Ishikawa (cell line): ENCODE measurements at regions not wholly inside any gene's neighbourhood (a gene's known extent, or its start where the extent isn't known, plus 50 kb on each side); places are given as distances from the start of the nearest gene placed in this dataset.

ENCODE experiments used
- CEBPB ChIP-seq: IDR thresholded peaks from 2 replicates; pipeline ENCODE4 v1.6.1; 2012
- CREB1 ChIP-seq: IDR thresholded peaks from 2 replicates; pipeline ENCODE4 v1.6.1; 2012; ENCODE audit warnings: low read depth
- EGR1 ChIP-seq: IDR thresholded peaks from 2 replicates; pipeline ENCODE4 v1.6.1; 2012
- EP300 ChIP-seq: IDR thresholded peaks from 2 replicates; pipeline ENCODE4 v1.6.1; 2012; ENCODE audit warnings: borderline replicate concordance
- FOXM1 ChIP-seq: IDR thresholded peaks from 2 replicates; pipeline ENCODE4 v1.6.1; 2012; ENCODE audit warnings: low read depth, borderline replicate concordance
- MAX ChIP-seq: IDR thresholded peaks from 2 replicates; pipeline ENCODE4 v1.6.1; 2012
- NFIC ChIP-seq: IDR thresholded peaks from 2 replicates; pipeline ENCODE4 v1.6.1; 2012
- RAD21 ChIP-seq: IDR thresholded peaks from 2 replicates; pipeline ENCODE4 v1.6.1; 2012; ENCODE audit warnings: low read depth
- REST ChIP-seq: IDR thresholded peaks from 2 replicates; pipeline ENCODE4 v1.6.1; 2012; ENCODE audit warnings: low read depth, mild to moderate bottlenecking
- TAF1 ChIP-seq: IDR thresholded peaks from 2 replicates; pipeline ENCODE4 v1.6.1; 2012; ENCODE audit warnings: low read depth, mild to moderate bottlenecking
- TCF12 ChIP-seq: IDR thresholded peaks from 2 replicates; pipeline ENCODE4 v1.6.1; 2012; ENCODE audit warnings: low read depth
- TEAD4 ChIP-seq: IDR thresholded peaks from 2 replicates; pipeline ENCODE4 v1.6.1; 2012
- USF1 ChIP-seq: IDR thresholded peaks from 2 replicates; pipeline ENCODE4 v1.6.1; 2012
- YY1 ChIP-seq: IDR thresholded peaks from 2 replicates; pipeline ENCODE4 v1.6.1; 2012; ENCODE audit warnings: low read depth
- ZBTB7A ChIP-seq: IDR thresholded peaks from 2 replicates; pipeline ENCODE4 v1.6.1; 2012; ENCODE audit warnings: low read depth

- TF ChIP-seq YY1: no peak
- TF ChIP-seq RAD21: no peak
These were observed 259.6 kb upstream of the KCNJ16 start for GRCh38 chr17:69815406-69815805.

- TF ChIP-seq FOXM1: no peak
- no peak for TF ChIP-seq CREB1
- no peak for TF ChIP-seq USF1
- TF ChIP-seq YY1: no peak
- TF ChIP-seq RAD21: no peak
- TF ChIP-seq MAX: no peak
- TF ChIP-seq CEBPB: no peak
- TF ChIP-seq NFIC: no peak
- no peak for TF ChIP-seq TAF1
- TF ChIP-seq EP300: no peak
- no peak for TF ChIP-seq TCF12
- no peak for TF ChIP-seq TEAD4
- no peak for TF ChIP-seq EGR1
These were observed 256.6 kb upstream of the KCNJ16 start for GRCh38 chr17:69818467-69818866.

GRCh38 chr17:69819316-69820087 lies 255.5 kb upstream of the KCNJ16 start:
- TF ChIP-seq CEBPB (no peak), USF1 (no peak), YY1 (no peak), EGR1 (no peak), TAF1 (no peak), ZBTB7A (no peak)

GRCh38 chr17:69820876-69821473 lies 254.1 kb upstream of the KCNJ16 start:
- TF ChIP-seq RAD21 (no peak), REST (no peak), TAF1 (no peak), CREB1 (no peak), MAX (no peak), TCF12 (no peak), TEAD4 (no peak), CEBPB (no peak), FOXM1 (no peak), NFIC (no peak), EGR1 (no peak), EP300 (no peak), ZBTB7A (no peak), YY1 (no peak), USF1 (no peak)

GRCh38 chr17:69822314-69822875 lies 252.6 kb upstream of the KCNJ16 start:
- no peak for TF ChIP-seq TAF1
- no peak for TF ChIP-seq TEAD4
- no peak for TF ChIP-seq REST
- no peak for TF ChIP-seq CEBPB
- no peak for TF ChIP-seq TCF12
- no peak for TF ChIP-seq MAX
- TF ChIP-seq FOXM1: no peak
- no peak for TF ChIP-seq RAD21
- no peak for TF ChIP-seq USF1
- no peak for TF ChIP-seq YY1
- TF ChIP-seq EP300: no peak
- TF ChIP-seq CREB1: no peak
- TF ChIP-seq EGR1: no peak
- no peak for TF ChIP-seq ZBTB7A
- no peak for TF ChIP-seq NFIC
